Sigmoid colon (tissue), 6 donors: ENCODE measurements at regions not wholly inside any gene's neighbourhood (a gene's known extent, or its start where the extent isn't known, plus 50 kb on each side); places are given as distances from the start of the nearest gene placed in this dataset.

ENCODE experiments used
- DNase-seq: peaks from one replicate; pipeline ENCODE4 v3.0.0-alpha.2; 2019
- H3K27ac ChIP-seq, 4 donors: fragments of 200-600 bp; sonication (generic); one replicate each; pipeline ENCODE4 v1.5.1; 2016 to 2019; ENCODE audit warnings: mild to moderate bottlenecking in 1 of 4
- H3K27me3 ChIP-seq, 3 donors: fragments of 200-600 bp; sonication (generic); one replicate each; pipeline ENCODE4 v1.5.1; 2019; ENCODE audit warnings: mild to moderate bottlenecking in 1 of 3
- H3K36me3 ChIP-seq, 4 donors: fragments of 200-600 bp; sonication (generic); one replicate each; pipeline ENCODE4 v1.5.1; 2016 to 2019
- H3K4me1 ChIP-seq, 4 donors: fragments of 200-600 bp; sonication (generic); one replicate each; pipeline ENCODE4 v1.5.1; 2017 to 2019
- H3K4me3 ChIP-seq, 4 donors: fragments of 200-600 bp; sonication (generic); one replicate each; pipeline ENCODE4 v1.5.1; 2017 to 2019; ENCODE audit warnings: mild to moderate bottlenecking in 2 of 4, moderate library complexity in 1 of 4
- H3K9me3 ChIP-seq, 4 donors: fragments of 200-600 bp in 3 of 4; sonication (generic) in 3 of 4; one replicate each; pipeline versions ENCODE4 v1.5.1 to v1.6.1; 2013 to 2019
- CTCF ChIP-seq, 4 experiments: fragments of 450-650 bp in 3 of 4; fragments of 200-600 bp in 1 of 4; IDR thresholded peaks; one replicate each; pipeline ENCODE4 v1.5.1; 2016 to 2019; ENCODE audit warnings: antibody characterized with exemption in 4 of 4, mild to moderate bottlenecking in 3 of 4, moderate library complexity in 2 of 4
- EP300 ChIP-seq, 4 donors: sonication (generic); formaldehyde crosslinking; IDR thresholded peaks; one replicate each; pipeline ENCODE4 v1.6.1; 2017; ENCODE audit warnings: antibody characterized with exemption in 4 of 4
- POLR2A ChIP-seq, 2 donors: fragments of 450-650 bp; IDR thresholded peaks; one replicate each; pipeline ENCODE4 v1.6.1; 2016; ENCODE audit warnings: antibody characterized with exemption in 2 of 2, mild to moderate bottlenecking in 2 of 2, moderate library complexity in 2 of 2
- POLR2AphosphoS5 ChIP-seq, 4 donors: sonication (generic); formaldehyde crosslinking; IDR thresholded peaks; one replicate each; pipeline ENCODE4 v1.6.1; 2017; ENCODE audit warnings: antibody characterized with exemption in 4 of 4
- WGBS, 2 donors: extraction: QIAGEN DNeasy Blood & Tissue Kit; methylation state at CpG; one replicate each; pipeline ENCODE4 v1.1.7; 2013; 5-methylcytosine and 5-hydroxymethylcytosine counted together
- intact Hi-C: fragments of 100-400 bp; cut with DNase I; formaldehyde crosslinking; loops from one replicate; pipeline ENCODE4 v1.15.1; 2023
- donor health status: healthy with polysubstance abuse.
- donor health status: healthy.

GRCh38 chr5:111999286-111999685, 242.3 kb upstream of the NREP start:
- TF ChIP-seq POLR2AphosphoS5 (IDR thresholded peaks at IDR 0.05) = no peak
- no peak for TF ChIP-seq CTCF (IDR thresholded peaks at IDR 0.05)
- no peak for TF ChIP-seq EP300 (IDR thresholded peaks at IDR 0.05)
- TF ChIP-seq POLR2A (IDR thresholded peaks at IDR 0.05) = no peak
- H3K4me3 ChIP-seq = no peak overlapping the region
- WGBS, 2 donors = 91 to 93% methylated on average over 1 of the region's 1 CpG
- H3K4me1 ChIP-seq = no peaks in the 10 kb centered on the region
- intact Hi-C loops = no loop called here
- DNase-seq = no peak
- no peaks in the 10 kb centered on the region for H3K27me3 ChIP-seq
- no peak overlapping the region for H3K27ac ChIP-seq
- H3K9me3 ChIP-seq = no peaks in the 10 kb centered on the region
- H3K36me3 ChIP-seq = no peaks in the 10 kb centered on the region

GRCh38 chr5:111998871-111999270, 241.9 kb upstream of the NREP start:
- WGBS, 2 donors = 72 to 76% methylated on average over 3 of the region's 3 CpGs
- Histone ChIP-seq H3K9me3 (no peaks in the 10 kb centered on the region), H3K4me3 (no peak overlapping the region), H3K27me3 (no peaks in the 10 kb centered on the region), H3K36me3 (no peaks in the 10 kb centered on the region), H3K4me1 (no peaks in the 10 kb centered on the region), H3K27ac (no peak overlapping the region)
- intact Hi-C loops = no loop called here
- TF ChIP-seq CTCF (IDR thresholded peaks at IDR 0.05) (no peak), POLR2A (IDR thresholded peaks at IDR 0.05) (no peak), POLR2AphosphoS5 (IDR thresholded peaks at IDR 0.05) (no peak), EP300 (IDR thresholded peaks at IDR 0.05) (no peak)
- no peak for DNase-seq

GRCh38 chr5:111997711-111998110, 240.7 kb upstream of the NREP start:
- intact Hi-C loops = no loop called here
- TF ChIP-seq CTCF (IDR thresholded peaks at IDR 0.05) (no peak), POLR2AphosphoS5 (IDR thresholded peaks at IDR 0.05) (peak in 1 of 4 donors; percentile 21)
- H3K4me3 ChIP-seq = no peak overlapping the region
- DNase-seq = no peak
- no peaks in the 10 kb centered on the region for H3K4me1 ChIP-seq
- no peaks in the 10 kb centered on the region for H3K27me3 ChIP-seq
- H3K36me3 ChIP-seq = no peaks in the 10 kb centered on the region
- no peak overlapping the region for H3K27ac ChIP-seq
- no peaks in the 10 kb centered on the region for H3K9me3 ChIP-seq
- 73 to 77% methylated on average over 3 of the region's 3 CpGs for whole genome bisulfite sequencing, 2 donors

GRCh38 chr5:111997308-111997707, 240.3 kb upstream of the NREP start:
- 83 to 88% methylated on average over 5 of the region's 5 CpGs for WGBS, 2 donors
- no peak for DNase-seq
- TF ChIP-seq EP300 (IDR thresholded peaks at IDR 0.05) (no peak), CTCF (IDR thresholded peaks at IDR 0.05) (no peak), POLR2A (IDR thresholded peaks at IDR 0.05) (no peak), POLR2AphosphoS5 (IDR thresholded peaks at IDR 0.05) (no peak)
- no peaks in the 10 kb centered on the region for H3K4me1 ChIP-seq
- intact Hi-C loops = no loop called here
- no peaks in the 10 kb centered on the region for H3K27me3 ChIP-seq
- H3K36me3 ChIP-seq = no peaks in the 10 kb centered on the region
- H3K9me3 ChIP-seq = no peaks in the 10 kb centered on the region
- H3K4me3 ChIP-seq = no peak overlapping the region
- no peak overlapping the region for H3K27ac ChIP-seq

- 72 to 79% methylated on average over 2 of the region's 2 CpGs for WGBS, 2 donors
- no peak overlapping the region for H3K4me3 ChIP-seq
- no peaks in the 10 kb centered on the region for H3K4me1 ChIP-seq
- intact Hi-C loops = no loop called here
- H3K9me3 ChIP-seq = no peaks in the 10 kb centered on the region
- no peaks in the 10 kb centered on the region for H3K27me3 ChIP-seq
- no peaks in the 10 kb centered on the region for H3K36me3 ChIP-seq
- no peak overlapping the region for H3K27ac ChIP-seq
- DNase-seq = no peak
- TF ChIP-seq POLR2AphosphoS5 (IDR thresholded peaks at IDR 0.05) (no peak), POLR2A (IDR thresholded peaks at IDR 0.05) (no peak), EP300 (IDR thresholded peaks at IDR 0.05) (no peak), CTCF (IDR thresholded peaks at IDR 0.05) (no peak)
Observed at GRCh38 chr5:111996574-111996973, 239.6 kb upstream of the NREP start.
